GM21723 (cell line): ENCODE measurements at regions not wholly inside any gene's neighbourhood (a gene's known extent, or its start where the extent isn't known, plus 50 kb on each side); places are given as distances from the start of the nearest gene placed in this dataset.
"Not testable (repeated sequence)": the region's sequence is repeated elsewhere in the genome, so short reads cannot be mapped to it uniquely, and the experiment has no call there.

Source experiments
- ATAC-seq: cut with Tn5 transposase; IDR thresholded peaks from one replicate; pipeline ENCODE4 v1.9.1; 2021; ENCODE audit warnings: mild to moderate bottlenecking, moderate library complexity; ENCODE audit not compliant: unreplicated experiment

DNA sequence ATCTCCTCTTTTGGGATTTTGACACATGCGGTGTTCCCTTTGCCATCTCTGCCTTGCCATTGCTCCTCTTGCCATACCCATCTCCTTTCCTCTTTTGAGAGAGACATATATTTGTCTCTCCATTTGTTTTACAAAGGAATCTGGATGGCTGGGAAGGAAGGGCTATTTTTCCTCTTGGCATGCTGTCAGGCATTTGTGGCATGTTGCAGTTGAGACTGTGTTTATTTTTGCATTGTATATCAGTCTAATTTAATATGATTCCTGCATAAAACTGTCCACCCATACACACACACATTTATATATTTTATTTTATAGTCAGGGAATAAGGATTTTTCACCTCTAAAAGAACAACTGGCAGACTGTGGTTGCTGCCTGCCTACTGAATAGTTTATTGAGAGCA is 1105.8 kb upstream of the SEMA6A start:
- ATAC-seq, result no peak

DNA sequence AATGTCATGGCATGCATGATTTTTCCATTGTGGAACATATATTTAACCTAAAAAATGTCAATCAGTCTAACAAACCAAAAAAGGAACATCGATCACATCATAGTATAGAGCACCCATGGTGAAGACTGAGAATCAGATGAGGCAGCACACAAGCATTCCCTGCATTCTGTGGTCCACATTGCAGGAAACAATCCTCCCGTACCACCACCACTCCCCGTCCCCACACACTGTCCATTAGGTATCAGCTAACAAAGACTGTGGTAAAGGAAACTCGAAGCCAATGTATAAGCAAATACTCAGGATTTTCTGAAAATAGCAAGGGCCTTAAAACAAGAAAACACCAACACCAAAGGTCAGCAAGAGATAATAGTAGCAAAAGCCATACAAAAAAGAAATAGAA is 1104.4 kb upstream of the SEMA6A start:
- no peak for ATAC-seq

DNA sequence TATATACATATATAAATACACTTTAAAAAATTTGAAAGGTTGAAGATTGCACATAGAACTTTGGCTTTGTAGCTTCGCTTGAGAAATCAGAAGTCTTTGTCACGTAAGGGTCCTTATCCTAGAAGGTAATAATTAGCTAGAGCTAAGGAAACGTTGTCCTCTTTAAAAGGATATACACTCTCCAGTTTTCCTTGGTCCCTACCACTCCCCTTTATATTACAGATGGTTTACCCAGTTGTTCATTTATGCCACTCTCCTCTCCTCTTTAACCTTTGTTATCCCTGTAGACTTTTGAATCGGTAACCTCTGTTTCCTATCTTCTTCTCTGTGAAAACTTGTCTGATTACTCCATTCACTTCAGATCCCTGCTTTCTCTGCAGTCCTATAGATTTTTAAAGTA is 1101.0 kb upstream of the SEMA6A start:
- ATAC-seq, result no peak

DNA sequence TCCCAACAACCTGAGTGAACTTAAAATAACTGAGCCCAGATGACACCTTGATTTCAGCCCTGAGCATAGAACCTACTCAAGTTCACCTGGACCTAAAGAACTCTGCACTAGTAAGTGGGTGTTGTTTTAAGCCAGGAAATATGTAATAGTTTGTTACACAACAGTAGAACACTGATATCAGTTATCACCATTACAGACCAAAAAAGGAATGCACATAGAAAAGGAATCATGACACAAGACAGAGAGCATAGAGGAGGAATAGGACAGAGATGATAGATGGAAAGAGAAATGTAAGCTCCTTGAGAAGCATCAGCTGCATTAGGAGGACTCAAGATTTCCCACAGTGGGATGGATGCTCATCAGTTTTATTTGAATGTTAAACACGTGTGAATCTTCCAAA is 1096.9 kb upstream of the SEMA6A start:
- no peak for ATAC-seq

DNA sequence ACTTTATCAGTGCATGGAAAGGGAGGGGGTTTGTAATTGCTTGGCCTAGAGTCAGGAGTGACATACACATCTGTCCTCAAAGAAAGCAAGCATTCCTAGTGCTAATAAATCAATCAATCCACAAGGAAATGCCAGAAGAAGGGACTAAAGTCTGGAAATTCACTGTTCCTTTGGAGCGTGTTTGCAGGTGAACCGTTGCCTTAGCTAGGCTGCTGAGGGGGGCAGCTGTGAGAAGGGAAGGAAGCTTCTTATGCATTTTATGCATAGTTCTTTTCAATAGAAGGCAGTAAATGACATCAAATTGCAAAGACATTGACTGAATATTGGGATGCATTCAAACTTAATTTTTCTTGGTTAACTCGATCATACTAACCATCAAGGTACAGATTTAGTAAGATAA is 1092.5 kb upstream of the SEMA6A start:
- ATAC-seq, result no peak

DNA sequence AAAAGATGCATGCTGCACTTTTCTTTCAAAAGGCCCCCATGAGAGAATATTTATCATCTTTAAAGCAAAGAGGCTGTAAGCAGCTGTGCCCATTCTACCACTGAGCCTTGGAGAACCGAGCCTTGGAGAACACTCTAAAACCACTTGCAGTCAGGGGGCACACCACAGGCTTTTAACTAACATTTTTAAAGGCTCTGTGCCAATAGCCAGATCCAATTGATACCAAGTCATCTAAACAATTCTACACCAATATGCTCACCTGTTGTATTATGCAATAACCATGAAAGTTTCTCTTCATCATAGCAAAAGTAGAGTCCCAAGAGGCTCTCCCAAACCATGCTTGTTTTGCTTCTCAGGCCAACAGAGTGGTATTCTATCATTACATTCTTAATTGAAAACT is 1090.5 kb upstream of the SEMA6A start:
- no peak for ATAC-seq

DNA sequence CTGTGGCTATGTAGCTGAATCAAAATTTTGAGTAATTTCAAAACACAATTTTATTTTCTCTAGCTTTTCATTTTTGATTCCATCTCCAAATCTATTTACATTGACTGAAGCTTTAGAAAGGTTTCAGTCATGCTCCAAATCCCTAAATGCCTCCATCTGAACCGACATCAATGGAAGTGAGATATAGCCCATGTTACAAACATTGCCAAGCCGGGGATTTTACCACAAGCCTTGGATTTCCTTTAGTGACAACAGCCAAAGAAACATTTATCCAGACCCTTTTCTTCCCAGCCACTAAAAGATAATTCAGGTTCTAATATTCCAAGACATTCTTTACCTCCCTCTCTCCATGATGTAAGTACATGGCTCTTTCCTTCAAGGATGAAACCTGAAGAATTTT is 1087.7 kb upstream of the SEMA6A start:
- no peak for ATAC-seq

DNA sequence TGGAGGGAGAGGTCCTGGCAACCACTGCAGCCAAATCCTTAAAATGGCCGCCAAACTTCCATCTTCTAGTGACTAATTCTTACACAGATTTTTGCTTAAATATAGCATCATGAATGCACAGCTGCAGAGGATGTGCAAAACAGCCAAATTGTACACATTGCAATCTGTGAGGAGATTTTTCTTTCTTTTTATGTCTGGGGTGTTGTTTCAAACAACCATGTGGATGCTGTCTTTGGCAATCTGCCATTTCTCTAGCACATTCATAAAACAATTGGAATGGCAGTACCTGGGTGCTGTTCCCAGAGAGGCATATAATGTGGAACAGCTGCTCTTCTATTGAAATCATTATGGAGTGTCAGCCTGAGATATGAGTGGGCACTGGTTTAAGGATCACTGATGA is 1082.9 kb upstream of the SEMA6A start:
- no peak for ATAC-seq

DNA sequence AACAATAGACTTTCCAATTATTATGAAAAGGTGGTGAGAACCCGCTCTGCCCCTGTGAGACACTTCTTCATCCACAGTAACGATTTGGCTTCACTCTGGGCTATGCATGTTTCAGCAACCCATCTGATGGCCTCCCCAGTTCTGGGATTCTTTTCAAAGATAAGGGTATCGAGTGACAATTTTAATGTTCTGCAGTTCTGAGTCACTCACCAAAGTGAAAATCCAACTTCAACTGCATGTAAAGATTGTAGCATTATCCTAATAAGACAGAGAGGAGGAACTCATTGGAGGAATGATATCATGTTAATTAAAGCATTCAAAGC is 1078.3 kb upstream of the SEMA6A start:
- no peak for ATAC-seq

DNA sequence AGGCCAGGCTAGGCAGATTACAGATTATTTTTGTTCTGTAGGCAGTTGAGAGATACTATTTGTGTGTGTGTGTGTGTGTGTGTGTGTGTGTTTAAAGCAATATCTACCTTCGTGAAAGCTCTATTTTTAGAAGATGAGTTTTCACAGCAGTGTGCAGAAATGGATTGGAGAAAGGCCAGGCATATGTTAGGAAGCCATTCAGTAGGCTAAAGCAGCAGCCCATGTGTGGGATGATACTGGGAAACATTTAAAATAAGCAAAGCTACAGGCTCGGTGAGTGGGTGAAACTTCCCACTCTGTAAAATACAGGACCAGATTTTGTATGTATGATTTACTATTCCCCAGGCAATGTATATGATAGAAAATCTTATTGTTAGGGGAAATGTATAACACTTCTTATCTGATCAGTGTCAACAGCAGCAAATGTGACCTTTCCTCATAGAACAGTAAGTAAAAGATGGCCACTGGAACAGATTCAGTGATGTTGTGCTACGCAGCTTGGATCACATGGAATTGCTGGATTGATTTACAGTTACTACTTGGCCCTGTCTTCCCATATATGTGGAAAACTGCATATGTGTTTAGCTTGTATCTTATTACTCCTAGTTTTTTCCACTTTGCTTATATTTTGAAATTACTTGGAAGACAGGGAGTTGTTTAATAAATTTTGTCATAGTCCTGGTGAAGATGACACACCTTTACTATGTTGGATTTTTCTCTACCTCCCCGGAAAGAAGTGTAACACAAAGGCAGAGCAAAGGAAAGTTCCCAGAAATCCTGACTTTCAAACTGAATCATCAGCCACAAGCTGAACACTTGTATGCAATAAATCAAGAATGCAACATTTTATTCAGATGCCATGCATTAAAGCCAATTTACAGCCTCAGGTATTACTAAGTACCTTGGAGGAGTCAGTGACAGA is 1077.7 kb upstream of the SEMA6A start:
- no peak for ATAC-seq

DNA sequence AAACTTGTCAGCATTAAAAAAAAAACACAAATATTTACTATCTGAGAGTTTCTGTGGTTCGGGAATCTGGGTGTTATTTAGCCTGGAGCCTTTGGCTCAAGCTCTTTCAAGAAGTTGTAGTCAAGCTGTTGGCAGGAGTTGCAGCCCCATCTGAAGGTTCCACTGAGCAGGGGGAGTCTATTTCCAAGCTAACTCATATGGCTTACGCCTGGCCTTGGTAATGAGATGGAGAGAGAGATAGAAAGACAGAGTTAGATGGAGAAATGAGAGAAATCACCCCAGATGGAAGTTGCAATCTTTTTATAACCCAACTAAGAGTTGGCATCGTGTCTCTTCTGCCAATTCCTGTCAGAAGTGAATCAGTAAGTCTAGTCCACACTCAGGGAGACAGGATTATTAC is 1075.2 kb upstream of the SEMA6A start:
- no peak for ATAC-seq

DNA sequence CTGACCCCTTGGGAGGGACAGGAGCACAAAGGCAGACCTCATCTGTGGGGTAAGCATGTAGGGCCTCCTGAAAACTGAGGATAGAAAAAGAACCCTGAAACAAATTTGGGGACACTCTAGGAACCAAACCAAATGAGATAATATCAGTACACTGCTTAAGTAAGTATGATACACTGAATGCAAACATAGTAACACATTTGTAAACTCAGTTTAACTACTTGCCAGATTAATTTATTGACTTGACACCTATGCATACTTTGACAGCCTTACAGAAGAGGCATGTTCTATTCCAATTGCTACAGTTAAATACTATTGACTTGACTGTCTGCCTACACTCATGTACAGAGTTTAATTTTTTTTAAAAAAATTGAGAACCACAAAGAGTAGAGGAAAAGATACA is 1070.8 kb upstream of the SEMA6A start:
- ATAC-seq, result no peak

DNA sequence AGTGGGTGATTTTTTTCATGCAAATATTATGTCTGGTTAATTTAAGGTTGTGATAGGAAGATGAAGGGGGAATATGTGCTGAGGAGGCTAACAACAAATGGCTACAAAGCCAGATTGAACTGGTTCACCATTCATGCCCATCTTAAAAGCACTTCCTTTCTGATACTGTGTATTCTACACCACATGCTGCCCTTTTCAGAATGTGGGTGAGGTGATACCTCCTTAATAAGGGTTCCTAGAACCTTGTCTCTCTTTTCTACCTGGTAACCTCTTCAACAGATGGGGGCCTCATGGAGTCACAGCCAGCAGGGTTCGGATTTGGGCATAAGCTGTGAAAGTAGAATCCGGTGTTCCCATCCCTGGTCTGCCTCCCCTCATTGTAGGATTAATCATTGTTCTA is 1064.0 kb upstream of the SEMA6A start:
- no peak for ATAC-seq

DNA sequence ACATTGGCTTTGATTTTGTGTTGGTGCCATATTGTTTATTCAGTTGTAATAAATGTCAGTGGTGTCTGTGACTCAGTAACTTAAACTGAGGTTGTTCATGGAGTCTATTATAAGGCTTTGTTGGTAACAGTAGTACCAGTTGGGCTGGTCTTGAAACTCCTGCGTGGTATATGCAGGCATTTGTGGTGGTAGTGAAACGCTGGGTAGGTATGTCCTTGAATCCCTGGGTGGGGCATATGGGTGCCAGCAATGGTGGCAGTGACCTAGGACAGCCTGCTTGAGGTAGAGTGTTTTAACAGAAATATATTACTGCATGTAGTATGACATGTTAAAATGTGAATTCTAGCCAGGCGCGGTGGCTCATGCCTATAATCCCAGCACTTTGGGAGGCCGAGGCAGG is 1058.5 kb upstream of the SEMA6A start:
- no peak for ATAC-seq

DNA sequence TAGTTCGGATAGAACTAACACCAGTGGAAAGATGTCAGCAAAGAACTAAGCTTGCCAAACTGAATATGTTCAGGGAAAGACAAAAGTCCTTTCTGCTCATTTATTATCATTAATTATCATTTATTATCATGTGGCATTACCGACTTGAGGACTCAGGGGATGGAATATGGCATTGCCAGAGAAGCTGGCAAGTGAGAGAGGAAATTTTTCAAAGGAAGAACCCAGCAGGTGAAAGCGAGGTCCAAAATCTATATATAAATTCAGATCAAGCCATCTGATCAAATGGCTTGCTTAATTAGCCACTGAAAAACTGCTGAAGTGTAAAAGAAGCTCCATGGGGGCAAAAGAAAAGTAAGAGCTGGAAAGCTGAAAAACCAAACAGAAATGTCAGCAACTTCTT is 1049.6 kb upstream of the SEMA6A start:
- no peak for ATAC-seq

DNA sequence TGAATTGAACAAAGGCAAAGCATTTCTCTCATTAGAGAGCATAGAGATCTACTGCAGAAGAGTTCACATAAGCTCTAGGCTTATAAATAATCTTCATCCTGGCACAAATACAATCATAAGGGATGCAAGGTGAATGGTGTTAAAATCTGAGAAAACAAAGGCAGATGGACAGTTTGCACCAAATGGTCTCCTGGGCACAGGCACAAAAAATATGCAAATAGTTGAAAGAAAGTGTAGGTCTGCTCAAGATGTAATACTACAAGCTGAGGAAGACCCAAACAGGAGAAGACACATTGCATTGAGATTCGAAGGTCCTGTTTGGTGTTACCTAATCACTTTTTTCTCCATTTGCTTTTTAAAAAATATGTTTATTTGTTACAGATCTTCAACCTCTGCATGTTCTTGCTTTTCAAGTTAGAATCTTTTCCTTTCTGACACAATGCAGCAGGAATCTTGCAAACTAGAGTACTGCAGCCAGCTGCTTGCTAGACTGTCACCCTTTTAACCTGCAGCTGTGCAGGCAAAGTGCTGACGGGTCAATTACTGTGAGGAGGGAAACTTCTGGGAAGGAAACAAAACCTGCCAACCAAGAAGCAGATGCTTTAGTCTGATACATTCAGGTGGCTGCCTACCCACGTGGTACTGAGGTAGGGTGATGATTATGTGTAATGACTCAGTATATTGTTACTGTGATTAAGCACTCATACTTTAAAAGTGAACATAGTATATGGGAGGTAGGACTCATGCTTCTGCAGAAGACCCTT is 1048.6 kb upstream of the SEMA6A start:
- no peak for ATAC-seq

DNA sequence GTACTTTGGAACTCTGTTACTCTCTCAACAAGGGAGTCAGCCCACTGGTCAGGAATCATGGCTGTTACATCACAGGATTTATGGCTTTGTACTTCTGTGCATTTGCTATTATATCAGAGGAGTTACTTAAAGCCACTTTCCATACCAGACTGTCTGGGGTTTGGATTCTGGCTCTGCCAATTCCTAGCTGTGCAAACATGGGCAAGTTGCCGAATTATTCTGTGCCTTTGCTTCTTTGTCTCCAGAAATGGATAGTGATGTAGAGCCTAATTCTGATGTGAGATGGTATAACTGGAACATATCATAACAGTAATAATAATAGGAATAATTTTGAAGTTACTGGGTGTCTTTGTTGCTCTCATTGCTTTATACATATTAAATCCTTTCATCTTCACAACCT is 1047.3 kb upstream of the SEMA6A start:
- ATAC-seq, result no peak

DNA sequence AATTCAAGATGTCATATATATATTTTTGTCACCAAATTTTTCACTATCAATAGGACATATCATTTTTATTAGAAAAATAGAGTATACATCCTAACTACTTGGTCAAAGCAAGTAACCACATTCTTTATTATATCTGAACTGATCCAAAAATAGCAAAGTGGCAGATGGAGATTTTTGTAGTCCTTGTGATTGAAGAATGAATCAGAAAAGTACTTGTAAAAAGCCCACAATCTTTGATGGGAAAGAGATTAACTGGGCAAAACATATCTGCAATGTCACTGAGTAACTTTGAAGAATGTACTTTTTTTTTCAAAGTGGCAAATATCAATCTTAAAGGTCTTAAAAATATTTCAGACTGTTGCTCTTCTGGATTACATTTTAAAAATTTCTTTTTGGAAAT is 1040.6 kb upstream of the SEMA6A start:
- no peak for ATAC-seq

DNA sequence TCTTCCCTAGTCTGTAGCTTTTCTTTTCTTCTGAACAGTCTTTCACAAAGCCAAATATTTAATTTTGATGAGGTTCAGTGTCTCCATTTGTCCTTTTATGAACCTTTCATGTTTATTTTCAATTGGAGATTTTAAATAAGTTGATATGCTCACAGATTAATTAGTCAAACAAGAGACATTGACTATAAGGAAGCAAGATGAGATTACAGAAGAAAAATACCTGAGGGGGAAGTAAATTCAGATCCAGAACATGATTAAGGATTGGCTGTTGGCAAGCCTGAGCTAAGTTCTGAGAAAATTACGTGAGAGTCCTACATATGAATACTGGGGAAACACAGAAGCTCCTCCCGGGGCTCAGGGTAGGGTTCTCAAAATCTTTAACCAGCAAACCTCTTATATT is 1039.8 kb upstream of the SEMA6A start:
- ATAC-seq, result no peak

DNA sequence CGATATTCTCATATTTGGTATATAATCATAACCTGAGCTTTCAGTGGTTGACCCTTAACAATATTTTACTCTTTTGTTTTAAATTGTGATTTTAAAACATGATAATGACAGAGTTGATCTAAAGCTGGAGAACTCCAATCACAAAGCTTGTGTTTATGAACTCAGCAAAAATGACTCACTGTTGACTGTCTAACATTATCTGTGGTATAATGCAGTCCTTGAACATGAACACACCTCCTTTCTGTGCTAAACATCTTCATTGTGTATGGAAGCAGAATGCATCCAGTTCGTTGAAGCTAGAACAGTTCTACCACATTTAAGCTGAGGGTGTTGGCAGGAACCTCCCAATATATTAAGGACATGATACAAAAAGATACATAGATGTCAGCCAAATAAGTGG is 1030.2 kb upstream of the SEMA6A start:
- ATAC-seq, result no peak

DNA sequence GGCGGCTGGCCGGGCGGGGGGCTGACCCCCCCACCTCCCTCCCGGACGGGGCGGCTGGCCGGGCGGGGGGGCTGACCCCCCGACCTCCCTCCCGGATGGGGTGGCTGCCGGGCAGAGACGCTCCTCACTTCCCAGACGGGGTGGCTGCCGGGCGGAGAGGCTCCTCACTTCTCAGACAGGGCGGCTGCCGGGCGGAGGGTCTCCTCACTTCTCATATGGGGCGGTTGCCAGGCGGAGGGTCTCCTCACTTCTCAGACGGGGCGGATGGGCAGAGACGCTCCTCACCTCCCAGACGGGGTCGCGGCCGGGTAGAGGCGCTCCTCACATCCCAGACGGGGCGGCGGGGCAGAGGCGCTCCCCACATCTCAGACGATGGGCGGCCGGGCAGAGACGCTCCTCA is 1025.2 kb upstream of the SEMA6A start:
- not testable (repeated sequence) for ATAC-seq

DNA sequence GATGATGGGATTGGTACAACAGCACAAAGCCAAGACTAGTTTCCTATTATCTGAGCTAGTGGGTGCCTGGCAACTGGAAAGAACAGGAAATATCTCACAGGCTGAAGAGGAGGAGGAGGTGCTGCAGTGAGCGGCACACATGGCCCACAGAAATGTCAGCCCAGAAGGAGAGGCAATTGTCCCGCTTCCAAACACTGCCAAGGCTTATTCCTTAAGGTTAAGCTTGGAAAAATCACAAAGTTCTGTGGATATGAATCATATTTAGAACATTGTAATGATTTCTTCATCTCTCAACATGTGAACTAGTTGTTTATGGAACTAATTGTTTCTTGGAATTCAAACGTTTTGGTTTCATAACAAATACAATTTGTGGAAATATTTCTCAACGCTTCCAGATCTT is 1019.5 kb upstream of the SEMA6A start:
- ATAC-seq, result no peak
